Esophagus squamous epithelium (tissue), 4 donors: ENCODE measurements at regions not wholly inside any gene's neighbourhood (a gene's known extent, or its start where the extent isn't known, plus 50 kb on each side); places are given as distances from the start of the nearest gene placed in this dataset.

ENCODE experiments used
- CTCF ChIP-seq, 6 experiments: fragments of 450-650 bp in 4 of 6; fragments of 200-600 bp in 2 of 6; sonication (generic) in 2 of 6; IDR thresholded peaks; one replicate each; pipeline ENCODE4 v1.5.1; 2016 to 2019; ENCODE audit warnings: antibody characterized with exemption in 6 of 6, mild to moderate bottlenecking in 4 of 6, moderate library complexity in 4 of 6
- POLR2A ChIP-seq, 4 donors: fragments of 450-650 bp; IDR thresholded peaks; one replicate each; pipeline ENCODE4 v1.6.1; 2017; ENCODE audit warnings: antibody characterized with exemption in 4 of 4, mild to moderate bottlenecking in 4 of 4, moderate library complexity in 3 of 4

GRCh38 chr9:21685502-21685901 is 116.9 kb upstream of the MTAP start:
- TF ChIP-seq CTCF (IDR thresholded peaks at IDR 0.05) (no peak), POLR2A (IDR thresholded peaks at IDR 0.05) (no peak)
